ENCODE measurements at regions not wholly inside any gene's neighbourhood (a gene's known extent, or its start where the extent isn't known, plus 50 kb on each side); places are given as distances from the start of the nearest gene placed in this dataset.
"Not testable (repeated sequence)": the region's sequence is repeated elsewhere in the genome, so short reads cannot be mapped to it uniquely, and the experiment has no call there.

GRCh38 chr12:46543378-46543795, 170.8 kb upstream of the SLC38A2 start:
- TF ChIP-seq CTCF (optimal IDR thresholded peaks at IDR 0.05 in 1 of 3, IDR thresholded peaks at IDR 0.05 in 1 of 3, conservative IDR thresholded peaks at IDR 0.05 in 1 of 3; ENCODE audit: extremely low read depth in 1 of 3, insufficient read depth in 2 of 3, low read length in 3 of 3); EZH2 (IDR thresholded peaks at IDR 0.05; ENCODE audit: low read length): not testable (repeated sequence)

Data from keratinocyte (primary cell).